GM12864 (cell line): ENCODE measurements at regions not wholly inside any gene's neighbourhood (a gene's known extent, or its start where the extent isn't known, plus 50 kb on each side); places are given as distances from the start of the nearest gene placed in this dataset.
"Not testable (repeated sequence)": the region's sequence is repeated elsewhere in the genome, so short reads cannot be mapped to it uniquely, and the experiment has no call there.

Experiments
- DNase-seq: peaks from one replicate; pipeline ENCODE4 v3.0.0-alpha.2; 2011; ENCODE audit warnings: low read depth
- H3K4me3 ChIP-seq: 2 replicates; pipeline ENCODE4 v1.5.1; 2011; ENCODE audit warnings: mild to moderate bottlenecking, low read depth, low read length, control low read depth

- not testable (repeated sequence) for DNase-seq, H3K4me3 ChIP-seq
These were observed 532.1 kb downstream of the FOXD4L4 start for GRCh38 chr9:66269024-66269423.

DNA sequence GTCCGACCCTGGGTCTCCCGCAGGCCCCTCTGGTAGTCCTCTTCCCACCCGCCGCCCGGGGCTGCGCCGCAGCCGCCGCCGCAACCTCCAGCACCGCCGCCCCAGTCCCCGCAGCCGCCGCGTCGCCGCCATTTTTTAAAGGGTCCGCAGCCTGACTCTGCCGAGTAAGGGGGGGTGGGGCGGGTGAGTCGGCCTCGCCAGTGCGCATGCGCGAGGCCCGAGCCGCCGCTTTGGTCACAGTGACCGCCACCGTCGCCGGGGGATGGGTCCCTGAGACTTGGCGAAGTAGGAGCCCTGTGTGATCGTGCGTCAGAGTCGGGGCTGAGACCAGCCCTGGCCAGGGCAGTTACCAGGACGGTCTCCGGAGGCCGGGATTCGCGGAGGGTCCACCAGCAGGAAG, 532.8 kb downstream of the FOXD4L4 start:
- DNase-seq, H3K4me3 ChIP-seq: not testable (repeated sequence)

GRCh38 chr9:66278809-66279208, 541.9 kb downstream of the FOXD4L4 start:
- H3K4me3 ChIP-seq, DNase-seq: not testable (repeated sequence)
